Lung (tissue), 11 donors: ENCODE measurements at regions not wholly inside any gene's neighbourhood (a gene's known extent, or its start where the extent isn't known, plus 50 kb on each side); places are given as distances from the start of the nearest gene placed in this dataset.

ENCODE experiments used
- ATAC-seq: fragments of 200-7000 bp; cut with Tn5 transposase; one replicate; pipeline ENCODE4 v1.9.1; 2020; ENCODE audit warnings: moderate number of reproducible peaks; ENCODE audit not compliant: insufficient read depth, low FRiP score
- DNase-seq, 3 donors: peaks; one replicate each; pipeline ENCODE4 v3.0.0-alpha.2; 2013 to 2017
- H3K27ac ChIP-seq, 2 donors: one replicate each; pipeline ENCODE4 v1.5.1; 2013; ENCODE audit warnings: mild to moderate bottlenecking in 2 of 2, moderate library complexity in 2 of 2, control low read depth in 1 of 2, inconsistent platforms in 1 of 2, low read depth in 1 of 2, low read length in 1 of 2
- H3K27me3 ChIP-seq, 3 donors: one replicate each; pipeline ENCODE4 v1.5.1; 2013; ENCODE audit warnings: low read length in 2 of 3; ENCODE audit not compliant: control insufficient read depth in 3 of 3, insufficient read depth in 3 of 3
- H3K36me3 ChIP-seq, 4 donors: one replicate each; pipeline ENCODE4 v1.5.1; 2013; ENCODE audit warnings: low read length in 4 of 4, mild to moderate bottlenecking in 1 of 4, moderate library complexity in 1 of 4; ENCODE audit not compliant: control insufficient read depth in 4 of 4, insufficient read depth in 4 of 4
- H3K4me1 ChIP-seq, 5 donors: one replicate each; pipeline ENCODE4 v1.5.1; 2013; ENCODE audit warnings: low read length in 5 of 5, mild to moderate bottlenecking in 2 of 5, moderate library complexity in 1 of 5; ENCODE audit not compliant: control insufficient read depth in 5 of 5, insufficient read depth in 5 of 5
- H3K4me3 ChIP-seq: one replicate; pipeline ENCODE4 v1.5.1; 2013; ENCODE audit warnings: mild to moderate bottlenecking, control low read depth, moderate library complexity
- H3K9ac ChIP-seq, 2 donors: one replicate each; pipeline ENCODE4 v1.5.1; 2013; ENCODE audit warnings: low read length in 2 of 2, control low read depth in 1 of 2; ENCODE audit not compliant: insufficient read depth in 1 of 2
- H3K9me3 ChIP-seq, 4 donors: one replicate each; pipeline ENCODE4 v1.5.1; 2013; ENCODE audit warnings: low read length in 3 of 4, mild to moderate bottlenecking in 1 of 4, moderate library complexity in 1 of 4; ENCODE audit not compliant: control insufficient read depth in 4 of 4, insufficient read depth in 3 of 4
- WGBS, 2 donors: extraction: QIAGEN DNeasy Blood & Tissue Kit; methylation state at CpG; one replicate each; pipeline ENCODE4 v1.1.7; 2013; 5-methylcytosine and 5-hydroxymethylcytosine counted together
- TF ChIP-seq, protein P1 (sequence below): IDR thresholded peaks from 2 replicates; pipeline ENCODE4 v1.5.1; 2012; ENCODE audit warnings: mild to moderate bottlenecking; ENCODE audit errors: control extremely low read depth, extremely low read depth
- donor health status: control.
- donor health status: control.
- donor health status: Bipolar disorder and iron deficiency.
- donor health status: healthy.
- donor health status: DM: yes; HTN: yes; CAD: no.

DNA sequence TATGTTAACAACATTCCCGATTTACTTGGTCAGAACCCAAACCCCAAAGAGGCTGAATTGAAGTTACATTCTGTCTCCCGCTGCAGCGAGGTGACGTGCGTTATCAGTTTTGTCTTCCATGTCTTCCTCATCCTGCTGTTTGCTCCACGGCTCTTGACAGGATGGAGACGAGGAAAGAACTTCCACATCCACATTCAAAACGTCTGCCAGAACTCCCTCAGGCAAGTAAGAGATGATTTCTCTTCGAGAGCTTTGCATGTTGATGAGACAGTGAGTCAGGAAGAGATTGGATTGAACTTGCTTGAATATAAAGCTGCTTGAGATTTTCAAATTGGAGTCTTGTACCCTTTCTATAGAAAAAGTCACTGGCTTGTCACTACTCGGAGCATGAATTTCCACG, 242.6 kb downstream of the AUH start:
- ATAC-seq (no peak), DNase-seq (peak in 2 of 3 donors; percentile 37 to 50)
- Histone ChIP-seq H3K9ac (peak overlapping the region in 1 of 2 donors; percentile 53), H3K4me3 (no peak overlapping the region), H3K36me3 (no peaks in the 10 kb centered on the region), H3K27ac (peak overlapping the region; percentile 55 to 66), H3K9me3 (peaks cover 0 to 2% (median 0%) of the 10 kb centered on the region in 4 donors), H3K27me3 (no peaks in the 10 kb centered on the region), H3K4me1 (peaks cover 2 to 38% (median 22%) of the 10 kb centered on the region in 5 donors)
- TF ChIP-seq, protein P1, sequence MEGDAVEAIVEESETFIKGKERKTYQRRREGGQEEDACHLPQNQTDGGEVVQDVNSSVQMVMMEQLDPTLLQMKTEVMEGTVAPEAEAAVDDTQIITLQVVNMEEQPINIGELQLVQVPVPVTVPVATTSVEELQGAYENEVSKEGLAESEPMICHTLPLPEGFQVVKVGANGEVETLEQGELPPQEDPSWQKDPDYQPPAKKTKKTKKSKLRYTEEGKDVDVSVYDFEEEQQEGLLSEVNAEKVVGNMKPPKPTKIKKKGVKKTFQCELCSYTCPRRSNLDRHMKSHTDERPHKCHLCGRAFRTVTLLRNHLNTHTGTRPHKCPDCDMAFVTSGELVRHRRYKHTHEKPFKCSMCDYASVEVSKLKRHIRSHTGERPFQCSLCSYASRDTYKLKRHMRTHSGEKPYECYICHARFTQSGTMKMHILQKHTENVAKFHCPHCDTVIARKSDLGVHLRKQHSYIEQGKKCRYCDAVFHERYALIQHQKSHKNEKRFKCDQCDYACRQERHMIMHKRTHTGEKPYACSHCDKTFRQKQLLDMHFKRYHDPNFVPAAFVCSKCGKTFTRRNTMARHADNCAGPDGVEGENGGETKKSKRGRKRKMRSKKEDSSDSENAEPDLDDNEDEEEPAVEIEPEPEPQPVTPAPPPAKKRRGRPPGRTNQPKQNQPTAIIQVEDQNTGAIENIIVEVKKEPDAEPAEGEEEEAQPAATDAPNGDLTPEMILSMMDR: no peak
- WGBS, 2 donors: 44 to 64% methylated on average over 11 of the region's 11 CpGs

DNA sequence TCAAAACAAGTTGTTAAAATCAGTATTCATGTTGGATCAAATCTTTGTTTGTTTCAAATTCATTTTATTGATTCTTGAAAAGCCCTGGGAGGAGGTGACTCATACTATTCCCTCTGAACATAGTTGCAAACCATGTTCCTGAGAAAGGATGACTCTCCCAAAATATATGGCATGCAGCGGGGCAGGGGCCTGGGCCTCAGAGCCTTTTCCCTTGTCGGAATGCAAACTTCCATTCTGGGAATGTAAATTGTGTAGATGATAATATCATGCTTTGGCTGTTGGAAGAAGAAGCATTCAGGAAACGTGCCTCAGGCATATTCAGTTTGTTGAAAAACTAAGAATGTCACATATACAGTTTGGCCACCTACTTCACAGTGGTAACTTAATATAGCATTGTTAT, 242.0 kb downstream of the AUH start:
- H3K4me3 ChIP-seq: no peak overlapping the region
- peaks cover 2 to 38% (median 22%) of the 10 kb centered on the region in 5 donors for H3K4me1 ChIP-seq
- H3K27me3 ChIP-seq: no peaks in the 10 kb centered on the region
- ATAC-seq: no peak
- peak overlapping the region in 1 of 2 donors; percentile 44 for H3K27ac ChIP-seq
- H3K9ac ChIP-seq: no peak overlapping the region
- H3K9me3 ChIP-seq: peaks cover 0 to 2% (median 0%) of the 10 kb centered on the region in 4 donors
- peak in 2 of 3 donors; percentile 34 to 40 for DNase-seq
- WGBS, 2 donors: 74 to 85% methylated on average over 3 of the region's 3 CpGs
- TF ChIP-seq, protein P1: no peak
- H3K36me3 ChIP-seq: no peaks in the 10 kb centered on the region

- DNase-seq: no peak
- no peak for ATAC-seq
- H3K36me3 ChIP-seq: no peaks in the 10 kb centered on the region
- TF ChIP-seq, protein P1: no peak
- no peak overlapping the region for H3K4me3 ChIP-seq
- H3K27ac ChIP-seq: no peak overlapping the region
- peaks cover 2 to 38% (median 22%) of the 10 kb centered on the region in 5 donors for H3K4me1 ChIP-seq
- no peaks in the 10 kb centered on the region for H3K27me3 ChIP-seq
- no peak overlapping the region for H3K9ac ChIP-seq
- H3K9me3 ChIP-seq: peaks cover 0 to 2% (median 0%) of the 10 kb centered on the region in 4 donors
Measured at GRCh38 chr9:91120200-91120599, 241.5 kb downstream of the AUH start.

DNA sequence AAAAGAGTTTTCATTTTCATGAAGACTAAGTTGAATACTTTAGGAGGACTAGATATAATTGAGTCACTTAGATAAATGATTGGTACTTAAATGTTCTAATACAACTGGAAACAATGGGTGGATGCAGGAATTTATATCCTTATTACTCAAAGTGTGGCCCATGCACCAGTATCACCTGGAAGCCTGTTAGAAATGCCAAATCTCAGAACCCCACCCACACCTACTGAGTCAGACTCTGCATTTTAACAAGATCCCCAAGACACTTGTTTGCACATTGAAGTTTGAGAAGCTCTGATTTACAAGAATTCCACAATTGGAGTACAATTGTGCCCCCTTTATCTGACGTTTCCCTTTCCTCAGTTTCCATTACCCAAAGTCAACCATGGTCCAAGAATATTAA, 239.0 kb downstream of the AUH start:
- ATAC-seq: no peak

More for the DNA sequence above, 239.0 kb downstream of the AUH start:
- no peaks in the 10 kb centered on the region for H3K36me3 ChIP-seq
- no peak overlapping the region for H3K9ac ChIP-seq
- no peak overlapping the region for H3K27ac ChIP-seq
- WGBS, 2 donors: 66 to 90% methylated on average over 1 of the region's 1 CpG
- H3K4me1 ChIP-seq: peaks cover 0 to 24% (median 10%) of the 10 kb centered on the region in 5 donors
- no peaks in the 10 kb centered on the region for H3K27me3 ChIP-seq
- TF ChIP-seq, protein P1: no peak
- no peak for DNase-seq
- no peak overlapping the region for H3K4me3 ChIP-seq
- H3K9me3 ChIP-seq: peaks cover 0 to 4% (median 0%) of the 10 kb centered on the region in 4 donors
